ENCODE measurements at regions not wholly inside any gene's neighbourhood (a gene's known extent, or its start where the extent isn't known, plus 50 kb on each side); places are given as distances from the start of the nearest gene placed in this dataset.

GRCh38 chrX:42686296-42686695, 91.7 kb downstream of the PPP1R2C start:
- intact Hi-C loops (cut with DNase I): no loop called here
- H3K9me3 ChIP-seq: no peaks in the 10 kb centered on the region
- H3K4me3 ChIP-seq: no peak overlapping the region
- no peaks in the 10 kb centered on the region for H3K4me1 ChIP-seq
- no peak for DNase-seq
- WGBS, 2 donors: 77 to 88% methylated on average over 1 of the region's 1 CpG
- no peaks in the 10 kb centered on the region for H3K36me3 ChIP-seq
- TF ChIP-seq POLR2A (IDR thresholded peaks at IDR 0.05) (no peak), CTCF (IDR thresholded peaks at IDR 0.05) (no peak), POLR2AphosphoS5 (IDR thresholded peaks at IDR 0.05) (no peak), EP300 (IDR thresholded peaks at IDR 0.05) (no peak)
- H3K27me3 ChIP-seq: no peaks in the 10 kb centered on the region
- no peak overlapping the region for H3K27ac ChIP-seq

DNA sequence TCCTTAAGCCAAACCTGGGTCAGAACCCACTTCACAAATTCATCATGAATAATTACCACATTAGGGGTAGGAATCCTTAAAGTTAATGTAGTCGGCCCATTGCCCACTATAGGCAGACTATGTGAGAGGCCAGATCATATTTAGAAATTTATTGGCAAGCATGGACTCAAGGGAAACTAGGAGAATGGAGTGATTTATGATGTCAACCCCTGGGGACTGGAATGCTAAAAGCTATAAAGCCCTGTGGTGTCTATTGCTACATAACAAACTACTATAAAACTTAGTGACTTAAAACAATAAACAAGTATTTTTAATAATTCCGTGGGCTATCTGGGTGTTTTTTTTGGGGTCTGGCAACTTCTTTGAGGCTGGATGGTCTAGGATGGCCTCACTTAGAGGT, 93.9 kb downstream of the PPP1R2C start:
- intact Hi-C loops (cut with DNase I): no loop called here
- no peaks in the 10 kb centered on the region for H3K4me1 ChIP-seq
- no peaks in the 10 kb centered on the region for H3K36me3 ChIP-seq
- H3K27ac ChIP-seq: no peak overlapping the region
- H3K9me3 ChIP-seq: no peaks in the 10 kb centered on the region
- H3K4me3 ChIP-seq: no peak overlapping the region
- no peaks in the 10 kb centered on the region for H3K27me3 ChIP-seq
- TF ChIP-seq EP300 (IDR thresholded peaks at IDR 0.05): no peak
- no peak for TF ChIP-seq POLR2A (IDR thresholded peaks at IDR 0.05)
- no peak for TF ChIP-seq CTCF (IDR thresholded peaks at IDR 0.05)
- no peak for TF ChIP-seq POLR2AphosphoS5 (IDR thresholded peaks at IDR 0.05)
- 79 to 80% methylated on average over 2 of the region's 2 CpGs for WGBS, 2 donors
- no peak for DNase-seq

GRCh38 chrX:42680666-42681065, 97.3 kb downstream of the PPP1R2C start:
- Histone ChIP-seq H3K9me3 (no peaks in the 10 kb centered on the region), H3K4me1 (no peaks in the 10 kb centered on the region), H3K36me3 (no peaks in the 10 kb centered on the region), H3K27ac (no peak overlapping the region), H3K4me3 (no peak overlapping the region), H3K27me3 (no peaks in the 10 kb centered on the region)
- DNase-seq: no peak
- TF ChIP-seq CTCF (IDR thresholded peaks at IDR 0.05) (no peak), EP300 (IDR thresholded peaks at IDR 0.05) (no peak), POLR2A (IDR thresholded peaks at IDR 0.05) (no peak), POLR2AphosphoS5 (IDR thresholded peaks at IDR 0.05) (no peak)
- intact Hi-C loops (cut with DNase I): no loop called here
- WGBS, 2 donors: 56 to 78% methylated on average over 2 of the region's 2 CpGs

DNA sequence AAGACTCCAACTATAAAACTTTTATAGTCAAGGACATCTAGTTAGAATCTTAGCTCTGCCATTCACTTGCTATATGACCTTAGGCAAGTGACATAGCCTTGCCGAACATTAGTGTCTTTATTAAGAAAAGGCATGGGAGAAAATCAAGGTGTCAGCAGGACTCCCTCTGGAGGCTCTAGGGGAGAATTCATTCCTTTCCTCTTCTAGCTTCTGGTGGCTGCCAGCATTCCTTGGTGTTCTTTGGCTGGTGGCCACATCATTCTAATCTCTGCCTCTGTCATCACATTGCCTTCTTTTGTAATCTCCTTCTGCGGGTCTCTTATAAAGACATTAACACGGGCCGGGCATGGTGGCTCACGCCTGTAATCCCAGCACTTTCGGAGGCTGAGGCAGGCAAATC, 99.8 kb downstream of the PPP1R2C start:
- no peak for TF ChIP-seq EP300 (IDR thresholded peaks at IDR 0.05)
- no peak for TF ChIP-seq POLR2AphosphoS5 (IDR thresholded peaks at IDR 0.05)
- no peak for TF ChIP-seq POLR2A (IDR thresholded peaks at IDR 0.05)
- intact Hi-C loops (cut with DNase I): no loop called here
- Histone ChIP-seq H3K36me3 (no peaks in the 10 kb centered on the region), H3K9me3 (no peaks in the 10 kb centered on the region), H3K4me3 (no peak overlapping the region), H3K27me3 (no peaks in the 10 kb centered on the region), H3K27ac (no peak overlapping the region), H3K4me1 (no peaks in the 10 kb centered on the region)
- WGBS, 2 donors: 59 to 89% methylated on average over 6 of the region's 6 CpGs
- no peak for DNase-seq

DNA sequence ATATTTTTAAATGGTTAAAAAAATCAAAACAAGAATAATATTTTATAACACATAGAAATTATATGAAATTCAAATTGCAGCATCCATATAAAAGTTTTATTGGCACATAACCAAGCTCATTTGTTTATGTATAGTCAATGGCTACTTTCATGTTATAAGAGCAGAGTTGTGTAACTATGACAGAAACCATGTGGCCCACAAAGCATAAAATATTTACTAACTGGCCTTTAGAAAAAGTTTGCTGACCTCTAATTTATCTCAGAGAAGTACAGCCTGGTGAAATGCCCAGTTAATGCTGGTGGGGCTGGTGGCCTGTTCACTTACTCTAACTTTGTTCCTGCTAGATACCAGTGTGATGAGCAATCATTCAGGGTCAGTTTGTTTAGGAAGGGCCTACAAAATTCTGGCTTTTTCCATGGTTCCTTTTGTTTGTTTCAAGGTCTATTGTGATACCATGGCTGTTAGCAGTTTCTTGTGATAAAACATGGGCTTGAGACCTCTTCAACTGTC, 104.6 kb downstream of the PPP1R2C start:
- intact Hi-C loops (cut with DNase I): no loop called here

More for the DNA sequence above, 104.6 kb downstream of the PPP1R2C start:
- Histone ChIP-seq H3K27ac (no peak overlapping the region), H3K9me3 (no peaks in the 10 kb centered on the region), H3K27me3 (no peaks in the 10 kb centered on the region), H3K36me3 (no peaks in the 10 kb centered on the region), H3K4me1 (no peaks in the 10 kb centered on the region), H3K4me3 (no peak overlapping the region)
- no peak for DNase-seq
- TF ChIP-seq POLR2A (IDR thresholded peaks at IDR 0.05): no peak
- peak in 2 of 4 donors; percentile 22 to 34 for TF ChIP-seq POLR2AphosphoS5 (IDR thresholded peaks at IDR 0.05)
- TF ChIP-seq EP300 (IDR thresholded peaks at IDR 0.05): no peak
- no peak for TF ChIP-seq CTCF (IDR thresholded peaks at IDR 0.05)

All from sigmoid colon (tissue), 6 donors.